SKM-1 (cell line): ENCODE measurements at regions not wholly inside any gene's neighbourhood (a gene's known extent, or its start where the extent isn't known, plus 50 kb on each side); places are given as distances from the start of the nearest gene placed in this dataset.

Experiments used
- DNase-seq: peaks from one replicate; lab custom pipeline; 2025; ENCODE audit not compliant: unreplicated experiment; lab: John Stamatoyannopoulos, UW

- DNase-seq: no peak
Measured at GRCh38 chr10:91127341-91128082, 93.0 kb upstream of the PCGF5 start.

DNA sequence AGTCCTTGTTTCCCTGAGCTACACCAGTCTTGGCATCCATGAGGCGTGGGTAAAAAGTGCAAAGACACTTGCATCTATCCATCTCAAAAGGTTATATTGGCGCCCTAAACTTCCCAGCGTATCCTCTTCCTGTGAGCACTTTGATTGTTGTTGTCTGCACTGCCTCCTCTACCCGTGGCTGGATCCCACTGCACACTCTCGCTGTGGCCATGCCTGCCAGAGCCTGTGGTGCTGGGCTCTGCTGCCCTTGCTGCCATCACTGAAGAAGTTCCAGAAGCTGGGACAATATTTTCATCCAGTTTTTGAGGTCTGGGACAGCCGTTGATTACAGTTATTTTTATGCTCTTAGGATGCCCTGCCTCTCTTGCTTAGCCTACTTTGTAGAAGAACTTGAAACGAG is 85.3 kb upstream of the PCGF5 start:
- no peak for DNase-seq

DNA sequence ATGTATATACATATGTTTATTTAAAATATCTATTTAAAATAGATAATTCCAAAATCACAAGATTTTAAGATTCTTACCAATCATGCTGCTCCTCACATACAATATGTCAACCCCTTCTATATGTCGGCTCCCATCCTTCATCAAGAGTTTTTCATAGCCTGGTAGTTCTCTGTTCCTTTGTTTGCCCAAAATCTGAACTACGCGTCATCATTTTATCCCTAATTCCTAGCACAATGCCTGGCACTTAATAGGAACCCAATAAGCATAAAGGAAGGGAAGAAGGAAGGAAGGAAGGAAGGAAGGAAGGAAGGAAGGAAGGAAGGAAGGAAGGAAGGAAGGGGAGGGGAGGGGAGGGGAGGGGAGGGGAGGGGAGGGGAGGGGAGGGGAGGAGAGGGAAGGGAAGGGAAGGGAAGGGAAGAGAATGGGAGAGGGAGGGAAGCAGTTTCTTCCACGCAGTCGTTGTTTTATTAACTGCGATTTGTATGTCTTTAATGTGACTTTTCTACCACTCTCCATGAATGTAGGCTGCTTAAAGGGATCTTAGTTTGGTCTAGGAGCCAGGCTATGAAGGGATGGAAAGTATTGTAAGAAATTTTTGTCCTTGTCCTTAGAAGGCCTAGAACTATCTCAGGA is 83.3 kb upstream of the PCGF5 start:
- DNase-seq: no peak

DNA sequence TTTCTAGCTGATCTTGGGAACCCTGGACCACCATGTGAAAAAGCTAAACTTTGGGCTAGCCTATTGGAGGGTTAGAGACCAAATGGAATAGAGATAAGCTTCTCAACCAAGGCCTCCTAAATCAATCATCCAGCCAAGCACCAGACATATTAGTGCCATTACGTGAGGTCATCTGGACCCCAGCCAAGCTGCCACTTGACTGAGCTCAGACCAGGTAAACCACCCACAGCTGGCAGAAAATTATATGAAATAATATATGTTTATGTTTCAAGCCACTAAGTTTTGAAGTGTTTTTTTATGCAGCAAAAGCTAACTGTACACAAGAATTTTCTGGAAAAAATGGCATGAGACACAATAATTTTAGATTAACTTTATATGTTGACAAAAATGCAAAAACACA is 82.6 kb upstream of the PCGF5 start:
- no peak for DNase-seq

DNA sequence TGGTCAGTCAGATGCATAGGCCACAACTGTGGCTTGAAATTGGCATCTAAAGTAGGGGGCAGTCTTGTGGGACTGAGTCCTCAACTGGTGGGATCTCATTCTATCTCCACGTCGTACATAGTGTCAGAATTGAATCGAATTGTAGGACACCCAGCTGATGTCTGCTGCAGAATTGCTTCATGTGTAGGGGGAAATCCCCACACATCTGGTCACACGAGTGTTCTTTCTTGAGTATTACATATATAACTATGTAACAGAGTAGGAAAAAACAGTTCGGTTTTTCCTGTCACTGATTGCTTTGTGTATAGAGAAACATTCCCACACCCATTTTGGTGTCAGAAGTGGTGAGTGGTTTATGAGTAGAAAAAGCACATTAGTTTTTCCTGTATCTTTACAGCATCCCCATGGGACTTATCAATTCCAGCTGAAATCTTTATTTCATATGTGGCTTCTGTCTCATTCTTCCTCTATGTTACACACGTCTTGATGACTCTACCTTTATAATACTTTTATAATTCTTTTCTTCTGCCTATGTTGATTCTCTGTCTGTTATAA is 79.4 kb upstream of the PCGF5 start:
- no peak for DNase-seq

DNA sequence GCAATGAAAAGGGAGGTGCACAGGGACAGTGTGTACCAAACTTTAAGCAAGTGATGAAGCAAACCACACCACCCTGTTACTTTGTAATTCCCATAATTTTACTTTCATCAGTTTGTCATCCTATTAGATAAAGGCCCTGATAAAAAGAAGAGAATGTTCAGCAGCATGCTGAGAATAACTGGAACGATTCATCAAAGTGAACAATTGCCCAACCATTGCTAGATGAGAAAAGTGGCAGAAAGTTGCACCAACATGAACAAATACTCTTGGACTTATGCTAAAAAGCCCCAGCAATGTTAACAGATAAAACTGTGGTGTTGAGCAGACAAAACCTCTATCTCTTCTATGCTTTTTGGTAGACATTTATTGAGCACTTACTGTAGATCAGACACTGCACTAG is 75.5 kb upstream of the PCGF5 start:
- DNase-seq: no peak

DNA sequence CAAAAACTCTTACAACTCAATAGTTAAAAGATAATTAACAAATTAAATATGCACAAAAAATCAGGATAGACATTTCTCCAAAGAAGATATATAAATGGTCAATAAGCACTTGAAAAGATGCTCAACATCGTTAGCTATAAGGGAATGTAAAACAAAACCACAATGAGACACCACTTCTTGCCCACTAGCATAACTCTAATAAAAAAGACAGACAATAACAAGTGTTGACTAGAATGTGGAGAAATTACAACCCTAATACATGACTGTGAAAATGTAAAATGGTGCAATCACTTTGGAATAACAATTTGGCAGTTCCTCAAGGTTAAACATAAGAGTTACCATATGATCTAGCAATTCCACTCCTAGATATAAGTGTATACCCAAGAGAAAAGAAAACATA is 74.3 kb upstream of the PCGF5 start:
- no peak for DNase-seq

DNA sequence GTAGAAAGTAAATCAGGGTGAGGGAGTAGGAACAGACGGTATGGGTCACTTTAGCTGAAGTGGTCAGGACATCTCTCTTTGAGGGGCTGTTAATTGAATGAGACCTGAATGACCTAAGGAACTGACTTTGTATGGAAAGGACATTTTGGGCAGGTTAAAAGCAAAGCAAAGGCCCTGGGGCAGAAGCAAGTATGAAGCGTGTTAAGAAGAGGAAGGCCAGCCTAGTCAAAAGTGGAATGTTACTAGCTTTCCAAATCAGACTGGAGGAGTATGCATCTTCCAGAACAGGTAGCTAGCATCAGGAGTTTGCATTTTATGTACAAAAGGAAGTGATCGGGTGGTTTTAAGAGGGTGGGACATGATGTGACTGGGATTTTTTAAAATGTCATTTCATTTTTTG is 70.9 kb upstream of the PCGF5 start:
- no peak for DNase-seq

GRCh38 chr10:91150631-91151030 is 69.8 kb upstream of the PCGF5 start:
- DNase-seq: no peak

- DNase-seq: no peak
Measured at GRCh38 chr10:91153508-91153907, 67.0 kb upstream of the PCGF5 start.

DNA sequence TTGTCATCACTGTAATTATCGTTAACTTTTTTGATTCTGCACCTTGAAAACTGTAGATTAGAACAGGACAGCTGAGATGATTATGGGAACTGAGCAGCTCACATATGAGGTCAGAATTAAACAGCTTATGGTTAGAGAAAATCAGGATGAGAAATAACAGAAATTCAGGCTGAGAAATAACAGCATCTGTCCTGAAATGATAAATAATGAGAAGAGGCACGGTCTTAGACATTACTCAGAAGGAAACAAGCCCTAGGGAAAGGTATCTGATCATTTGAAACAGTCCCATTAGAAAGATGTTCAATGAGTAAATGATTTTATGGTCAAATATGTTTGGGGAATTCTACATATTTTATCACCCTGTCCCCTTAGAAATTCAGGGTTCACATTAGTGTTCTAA is 65.6 kb upstream of the PCGF5 start:
- DNase-seq: no peak

- no peak for DNase-seq
Measured at GRCh38 chr10:91156196-91156595, 64.3 kb upstream of the PCGF5 start.

GRCh38 chr10:91159254-91159783 is 61.1 kb upstream of the PCGF5 start:
- no peak for DNase-seq

- no peak for DNase-seq
Measured at GRCh38 chr10:91162050-91162494, 58.4 kb upstream of the PCGF5 start.

GRCh38 chr10:91162495-91163268 is 57.8 kb upstream of the PCGF5 start:
- DNase-seq: no peak

GRCh38 chr10:91163269-91163868 is 57.1 kb upstream of the PCGF5 start:
- DNase-seq: no peak

DNA sequence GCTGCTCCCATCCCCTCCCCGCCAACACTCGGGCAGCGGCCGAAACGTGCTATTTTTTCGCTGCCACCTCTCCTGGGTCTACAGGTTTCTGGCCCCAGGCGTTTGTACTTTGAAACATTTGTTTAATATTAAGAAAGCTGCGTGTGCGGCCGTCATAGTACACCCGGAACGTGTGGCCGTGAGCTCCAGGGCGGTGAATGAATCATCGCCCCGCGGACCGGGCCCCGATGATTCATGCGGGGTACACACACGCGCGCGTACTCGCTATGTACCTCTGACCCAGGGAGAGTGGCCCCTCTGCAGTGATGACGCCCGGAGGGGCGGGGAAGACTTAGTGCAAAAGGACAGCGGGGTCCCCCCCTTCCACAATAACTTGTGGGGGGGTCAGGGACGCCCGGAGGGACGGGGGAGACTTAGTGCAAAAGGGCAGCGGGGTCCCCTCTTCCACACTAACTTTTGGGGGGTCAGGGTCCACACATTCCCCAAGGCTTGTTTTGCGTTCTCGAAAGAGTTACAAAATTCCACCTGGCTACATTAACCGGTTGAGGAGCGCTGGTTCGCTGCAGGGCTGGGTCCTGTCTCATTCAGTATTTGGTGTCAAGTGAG is 56.5 kb upstream of the PCGF5 start:
- no peak for DNase-seq

GRCh38 chr10:91164520-91165065 is 55.9 kb upstream of the PCGF5 start:
- DNase-seq: no peak

GRCh38 chr10:91167406-91167805 is 53.1 kb upstream of the PCGF5 start:
- no peak for DNase-seq

- no peak for DNase-seq
Measured at GRCh38 chr10:91170418-91170817, 50.0 kb upstream of the PCGF5 start.
